Activated T-helper 2 cell treated with anti-CD3 and anti-CD28 coated beads, Interferon-gamma antibody, Interleukin-2, Interleukin-4, amounts not matched to agents 10 μg/mL and 5 μg/mL and 100 μg/mL, durations not matched to agents 14 hours and 24 hours and 36 hours (primary cell): ENCODE measurements at regions not wholly inside any gene's neighbourhood (a gene's known extent, or its start where the extent isn't known, plus 50 kb on each side); places are given as distances from the start of the nearest gene placed in this dataset.
"Not testable (repeated sequence)": the region's sequence is repeated elsewhere in the genome, so short reads cannot be mapped to it uniquely, and the experiment has no call there.

Experiments used
- DNase-seq: peaks from one replicate; pipeline ENCODE4 v3.0.0; 2021; ENCODE audit warnings: low spot score
- H3K27ac Mint-ChIP-seq: one replicate; pipeline ENCODE4 v1.8.0; 2021; ENCODE audit warnings: mixed read lengths
- H3K27me3 Mint-ChIP-seq: one replicate; pipeline ENCODE4 v1.8.0; 2021; ENCODE audit warnings: low read depth, mixed read lengths
- H3K36me3 Mint-ChIP-seq: one replicate; pipeline ENCODE4 v1.8.0; 2021; ENCODE audit warnings: low read depth, mixed read lengths
- H3K4me1 Mint-ChIP-seq: one replicate; pipeline ENCODE4 v1.8.0; 2021; ENCODE audit warnings: low read depth, mixed read lengths
- H3K4me3 Mint-ChIP-seq: one replicate; pipeline ENCODE4 v1.8.0; 2021; ENCODE audit warnings: low read depth, mild to moderate bottlenecking, moderate library complexity, mixed read lengths
- H3K9me3 Mint-ChIP-seq: one replicate; pipeline ENCODE4 v1.8.0; 2021; ENCODE audit warnings: mixed read lengths
- intact Hi-C: fragments of 100-400 bp; cut with micrococcal nuclease; formaldehyde crosslinking; loops from one replicate; pipeline ENCODE4 v1.15.1; 2023

- DNase-seq, result no peak
- no peaks in the 10 kb centered on the region for H3K9me3 Mint-ChIP-seq
- no peak overlapping the region for H3K4me3 Mint-ChIP-seq
- no peaks in the 10 kb centered on the region for H3K36me3 Mint-ChIP-seq
- H3K27me3 Mint-ChIP-seq, result no peaks in the 10 kb centered on the region
- no peak overlapping the region for H3K27ac Mint-ChIP-seq
- intact Hi-C loops, result no loop called here
- H3K4me1 Mint-ChIP-seq, result no peaks in the 10 kb centered on the region
Measured at GRCh38 chr4:106595906-106596305, 227.3 kb upstream of the GIMD1 start.

GRCh38 chr4:106594291-106594952, 225.8 kb upstream of the GIMD1 start:
- H3K4me1 Mint-ChIP-seq, result no peaks in the 10 kb centered on the region
- intact Hi-C loops, result no loop called here
- no peaks in the 10 kb centered on the region for H3K9me3 Mint-ChIP-seq
- H3K4me3 Mint-ChIP-seq, result no peak overlapping the region
- no peaks in the 10 kb centered on the region for H3K36me3 Mint-ChIP-seq
- H3K27ac Mint-ChIP-seq, result no peak overlapping the region
- DNase-seq, result no peak
- H3K27me3 Mint-ChIP-seq, result no peaks in the 10 kb centered on the region

- intact Hi-C loops, result no loop called here
Measured at GRCh38 chr4:106588891-106589290, 220.3 kb upstream of the GIMD1 start.

GRCh38 chr4:106587558-106587957, 219.0 kb upstream of the GIMD1 start:
- H3K9me3 Mint-ChIP-seq, result no peaks in the 10 kb centered on the region
- H3K36me3 Mint-ChIP-seq, result no peaks in the 10 kb centered on the region
- H3K4me3 Mint-ChIP-seq, result no peak overlapping the region
- H3K27me3 Mint-ChIP-seq, result no peaks in the 10 kb centered on the region
- DNase-seq, result no peak
- H3K27ac Mint-ChIP-seq, result no peak overlapping the region
- no peaks in the 10 kb centered on the region for H3K4me1 Mint-ChIP-seq
- intact Hi-C loops, result no loop called here

More at GRCh38 chr4:106588891-106589290, 220.3 kb upstream of the GIMD1 start:
- Mint-ChIP-seq H3K27me3 (no peaks in the 10 kb centered on the region), H3K4me1 (no peaks in the 10 kb centered on the region), H3K4me3 (no peak overlapping the region), H3K36me3 (no peaks in the 10 kb centered on the region), H3K27ac (no peak overlapping the region), H3K9me3 (no peaks in the 10 kb centered on the region)
- DNase-seq, result no peak

- DNase-seq, result no peak
- H3K27me3 Mint-ChIP-seq, result no peaks in the 10 kb centered on the region
- no peaks in the 10 kb centered on the region for H3K9me3 Mint-ChIP-seq
- no peak overlapping the region for H3K27ac Mint-ChIP-seq
- no peaks in the 10 kb centered on the region for H3K4me1 Mint-ChIP-seq
- H3K4me3 Mint-ChIP-seq, result no peak overlapping the region
- intact Hi-C loops, result no loop called here
- H3K36me3 Mint-ChIP-seq, result no peaks in the 10 kb centered on the region
Measured at GRCh38 chr4:106585915-106586349, 217.4 kb upstream of the GIMD1 start.

- DNase-seq, result no peak
- Mint-ChIP-seq H3K27me3 (no peaks in the 10 kb centered on the region), H3K36me3 (no peaks in the 10 kb centered on the region), H3K27ac (no peak overlapping the region), H3K4me3 (no peak overlapping the region), H3K9me3 (no peaks in the 10 kb centered on the region), H3K4me1 (no peaks in the 10 kb centered on the region)
- intact Hi-C loops, result no loop called here
Measured at GRCh38 chr4:106584337-106584989, 215.9 kb upstream of the GIMD1 start.

GRCh38 chr4:106583567-106583966, 215.0 kb upstream of the GIMD1 start:
- DNase-seq, result no peak
- Mint-ChIP-seq H3K9me3 (no peaks in the 10 kb centered on the region), H3K27ac (no peak overlapping the region), H3K27me3 (no peaks in the 10 kb centered on the region), H3K36me3 (no peaks in the 10 kb centered on the region), H3K4me1 (no peaks in the 10 kb centered on the region), H3K4me3 (no peak overlapping the region)
- intact Hi-C loops, result no loop called here

GRCh38 chr4:106583108-106583507, 214.5 kb upstream of the GIMD1 start:
- intact Hi-C loops, result no loop called here
- Mint-ChIP-seq H3K4me1 (no peaks in the 10 kb centered on the region), H3K36me3 (no peaks in the 10 kb centered on the region), H3K4me3 (no peak overlapping the region), H3K9me3 (no peaks in the 10 kb centered on the region), H3K27me3 (no peaks in the 10 kb centered on the region), H3K27ac (no peak overlapping the region)
- DNase-seq, result no peak

- Mint-ChIP-seq H3K27me3 (no peaks in the 10 kb centered on the region), H3K4me1 (no peaks in the 10 kb centered on the region), H3K27ac (no peak overlapping the region), H3K36me3 (no peaks in the 10 kb centered on the region), H3K4me3 (no peak overlapping the region), H3K9me3 (no peaks in the 10 kb centered on the region)
- intact Hi-C loops, result no loop called here
- no peak for DNase-seq
Measured at GRCh38 chr4:106582103-106582502, 213.5 kb upstream of the GIMD1 start.

- DNase-seq, result no peak
- H3K27me3 Mint-ChIP-seq, result no peaks in the 10 kb centered on the region
- no peaks in the 10 kb centered on the region for H3K9me3 Mint-ChIP-seq
- no peak overlapping the region for H3K4me3 Mint-ChIP-seq
- H3K27ac Mint-ChIP-seq, result no peak overlapping the region
- no peaks in the 10 kb centered on the region for H3K36me3 Mint-ChIP-seq
- intact Hi-C loops, result no loop called here
- no peaks in the 10 kb centered on the region for H3K4me1 Mint-ChIP-seq
Measured at GRCh38 chr4:106579236-106579635, 210.7 kb upstream of the GIMD1 start.

GRCh38 chr4:106569146-106570031, 200.8 kb upstream of the GIMD1 start:
- Mint-ChIP-seq H3K27me3 (no peaks in the 10 kb centered on the region), H3K36me3 (no peaks in the 10 kb centered on the region), H3K27ac (no peak overlapping the region), H3K4me1 (no peaks in the 10 kb centered on the region), H3K9me3 (no peaks in the 10 kb centered on the region), H3K4me3 (no peak overlapping the region)
- intact Hi-C loops, result no loop called here
- no peak for DNase-seq

GRCh38 chr4:106565727-106566126, 197.1 kb upstream of the GIMD1 start:
- Mint-ChIP-seq H3K9me3 (peaks cover 12% of the 10 kb centered on the region), H3K27ac (no peak overlapping the region), H3K4me3 (no peak overlapping the region), H3K36me3 (no peaks in the 10 kb centered on the region), H3K4me1 (no peaks in the 10 kb centered on the region), H3K27me3 (no peaks in the 10 kb centered on the region)
- intact Hi-C loops, result no loop called here
- no peak for DNase-seq

- intact Hi-C loops, H3K36me3 Mint-ChIP-seq, H3K27me3 Mint-ChIP-seq, H3K4me1 Mint-ChIP-seq, DNase-seq, H3K27ac Mint-ChIP-seq, H3K4me3 Mint-ChIP-seq: not testable (repeated sequence)
- H3K9me3 Mint-ChIP-seq, result peaks cover 17% of the 10 kb centered on the region
Measured at GRCh38 chr4:106563637-106564036, 195.1 kb upstream of the GIMD1 start.
